Body of pancreas (tissue), 4 donors: ENCODE measurements at regions not wholly inside any gene's neighbourhood (a gene's known extent, or its start where the extent isn't known, plus 50 kb on each side); places are given as distances from the start of the nearest gene placed in this dataset.
"Not testable (repeated sequence)": the region's sequence is repeated elsewhere in the genome, so short reads cannot be mapped to it uniquely, and the experiment has no call there.

Source experiments
- ATAC-seq: fragments of 150-250 bp; one replicate; pipeline ENCODE4 v1.9.1; 2016
- DNase-seq, 4 donors: peaks; one replicate each; pipeline ENCODE4 v3.0.0-alpha.2; 2019
- H3K27ac ChIP-seq, 4 donors: fragments of 200-600 bp; sonication (generic); 1 replicate in 3 of 4; 2 replicates in 1 of 4; pipeline versions ENCODE4 v1.5.1 to v1.6.1; 2016 to 2019; ENCODE audit warnings: mild to moderate bottlenecking in 1 of 4, mixed read lengths in 1 of 4, moderate library complexity in 1 of 4
- H3K27me3 ChIP-seq, 2 donors: fragments of 200-600 bp; sonication (generic); one replicate each; pipeline ENCODE4 v1.6.0; 2016; ENCODE audit warnings: mild to moderate bottlenecking in 1 of 2
- H3K36me3 ChIP-seq, 2 donors: fragments of 200-600 bp; sonication (generic); replicated peaks in 1 of 2; 2 replicates each; pipeline ENCODE4 v1.5.1; 2016; ENCODE audit warnings: low read depth in 2 of 2; ENCODE audit not compliant: insufficient read depth in 1 of 2
- H3K4me1 ChIP-seq: fragments of 200-600 bp; sonication (generic); one replicate; pipeline ENCODE4 v1.6.0; 2016
- H3K4me3 ChIP-seq, 2 donors: fragments of 200-600 bp; sonication (generic); 1 replicate in 1 of 2; 2 replicates in 1 of 2; pipeline ENCODE4 v1.5.1; 2016 to 2019
- H3K9me3 ChIP-seq, 3 donors: fragments of 200-600 bp; sonication (generic); 1 replicate in 2 of 3; 2 replicates in 1 of 3; pipeline ENCODE4 v1.5.1; 2016
- CTCF ChIP-seq, 7 experiments: fragments of 450-650 bp in 4 of 7; fragments of 200-600 bp in 3 of 7; sonication (generic) in 3 of 7; IDR thresholded peaks; one replicate each; pipeline ENCODE4 v1.5.1; 2016 to 2019; ENCODE audit warnings: antibody characterized with exemption in 7 of 7
- POLR2A ChIP-seq, 3 donors: fragments of 450-650 bp; IDR thresholded peaks; one replicate each; pipeline ENCODE4 v1.6.1; 2016; ENCODE audit warnings: antibody characterized with exemption in 3 of 3, mild to moderate bottlenecking in 2 of 3
- WGBS, 2 donors: methylation state at CpG; one replicate each; pipeline ENCODE4 v1.1.5; 2017; 5-methylcytosine and 5-hydroxymethylcytosine counted together
- intact Hi-C: fragments of 100-400 bp; cut with DNase I; formaldehyde crosslinking; loops from one replicate; pipeline ENCODE4 v1.15.1; 2023

- Histone ChIP-seq H3K36me3 (no peaks in the 10 kb centered on the region), H3K4me1 (peaks cover 19% of the 10 kb centered on the region), H3K4me3 (no peak overlapping the region), H3K9me3 (no peaks in the 10 kb centered on the region), H3K27me3 (no peaks in the 10 kb centered on the region), H3K27ac (no peak overlapping the region)
- no peak for TF ChIP-seq POLR2A (IDR thresholded peaks at IDR 0.05)
- TF ChIP-seq CTCF (IDR thresholded peaks at IDR 0.05): no peak
- no peak for ATAC-seq
- no peak for DNase-seq
- 50 to 67% methylated on average over 1 of the region's 1 CpG for WGBS, 2 donors
- intact Hi-C loops: no loop called here
Observed at GRCh38 chr5:136455409-136455808, 90.1 kb upstream of the TRPC7 start.

GRCh38 chr5:136453986-136454758, 88.8 kb upstream of the TRPC7 start:
- TF ChIP-seq POLR2A (IDR thresholded peaks at IDR 0.05): no peak
- no peak for TF ChIP-seq CTCF (IDR thresholded peaks at IDR 0.05)
- 58 to 76% methylated on average over 4 of the region's 4 CpGs for WGBS, 2 donors
- no peak for DNase-seq
- H3K4me1 ChIP-seq: peaks cover 19% of the 10 kb centered on the region
- H3K27me3 ChIP-seq: no peaks in the 10 kb centered on the region
- no peaks in the 10 kb centered on the region for H3K9me3 ChIP-seq
- no peaks in the 10 kb centered on the region for H3K36me3 ChIP-seq
- intact Hi-C loops: no loop called here
- no peak for ATAC-seq
- no peak overlapping the region for H3K4me3 ChIP-seq
- H3K27ac ChIP-seq: no peak overlapping the region

- Histone ChIP-seq H3K27me3 (no peaks in the 10 kb centered on the region), H3K27ac (no peak overlapping the region), H3K9me3 (no peaks in the 10 kb centered on the region), H3K4me3 (no peak overlapping the region), H3K4me1 (peaks cover 13% of the 10 kb centered on the region), H3K36me3 (no peaks in the 10 kb centered on the region)
- intact Hi-C loops: no loop called here
- ATAC-seq: no peak
- DNase-seq: no peak
- TF ChIP-seq CTCF (IDR thresholded peaks at IDR 0.05) (no peak), POLR2A (IDR thresholded peaks at IDR 0.05) (no peak)
Observed at GRCh38 chr5:136453199-136453598, 87.9 kb upstream of the TRPC7 start.

- H3K27me3 ChIP-seq, H3K4me3 ChIP-seq, ATAC-seq, H3K4me1 ChIP-seq, H3K9me3 ChIP-seq, intact Hi-C loops, H3K36me3 ChIP-seq, H3K27ac ChIP-seq, DNase-seq: not testable (repeated sequence)
- WGBS, 2 donors: 46% methylated on average over 2 of the region's 2 CpGs
Observed at GRCh38 chr5:136447576-136447975, 82.2 kb upstream of the TRPC7 start.

GRCh38 chr5:136446565-136446964, 81.2 kb upstream of the TRPC7 start:
- no peaks in the 10 kb centered on the region for H3K27me3 ChIP-seq
- no peak for TF ChIP-seq CTCF (IDR thresholded peaks at IDR 0.05)
- TF ChIP-seq POLR2A (IDR thresholded peaks at IDR 0.05): no peak
- no peak overlapping the region for H3K27ac ChIP-seq
- no peaks in the 10 kb centered on the region for H3K4me1 ChIP-seq
- H3K9me3 ChIP-seq: no peaks in the 10 kb centered on the region
- no peak overlapping the region for H3K4me3 ChIP-seq
- no peak for ATAC-seq
- no peaks in the 10 kb centered on the region for H3K36me3 ChIP-seq
- DNase-seq: no peak
- WGBS, 2 donors: 89 to 97% methylated on average over 5 to 6 of the region's 6 CpGs
- intact Hi-C loops: no loop called here

GRCh38 chr5:136444099-136444498, 78.8 kb upstream of the TRPC7 start:
- H3K27me3 ChIP-seq, DNase-seq, H3K9me3 ChIP-seq, intact Hi-C loops, H3K27ac ChIP-seq, H3K36me3 ChIP-seq, H3K4me1 ChIP-seq, H3K4me3 ChIP-seq, ATAC-seq: not testable (repeated sequence)
- WGBS, 2 donors: 91 to 95% methylated on average over 3 to 12 of the region's 12 CpGs
